Left lung (tissue), 4 donors: ENCODE measurements at regions not wholly inside any gene's neighbourhood (a gene's known extent, or its start where the extent isn't known, plus 50 kb on each side); places are given as distances from the start of the nearest gene placed in this dataset.

Source experiments
- ATAC-seq: fragments of 200-7000 bp; cut with Tn5 transposase; one replicate; pipeline ENCODE4 v1.9.1; 2020; ENCODE audit warnings: moderate library complexity
- DNase-seq, 4 donors: peaks; one replicate each; pipeline ENCODE4 v3.0.0-alpha.2; 2013 to 2020
- H3K27ac ChIP-seq, 2 donors: fragments of 200-600 bp; sonication (generic) in 1 of 2; one replicate each; pipeline versions ENCODE4 v1.5.0 to v1.8.0; 2020 to 2021
- H3K27me3 ChIP-seq, 2 donors: fragments of 200-600 bp; sonication (generic) in 1 of 2; one replicate each; pipeline versions ENCODE4 v1.5.0 to v1.8.0; 2020 to 2021
- H3K36me3 ChIP-seq, 2 donors: fragments of 200-600 bp; sonication (generic) in 1 of 2; one replicate each; pipeline versions ENCODE4 v1.5.0 to v1.8.0; 2020 to 2021
- H3K4me1 ChIP-seq, 2 donors: fragments of 200-600 bp; one replicate each; pipeline ENCODE4 v1.8.0; 2021
- H3K4me3 ChIP-seq, 2 donors: fragments of 200-600 bp; sonication (generic) in 1 of 2; one replicate each; pipeline versions ENCODE4 v1.5.0 to v1.8.0; 2020 to 2021; ENCODE audit warnings: mild to moderate bottlenecking in 1 of 2
- H3K9me3 ChIP-seq, 2 donors: fragments of 200-600 bp; sonication (generic) in 1 of 2; one replicate each; pipeline versions ENCODE4 v1.5.0 to v1.8.0; 2020 to 2021
- CTCF ChIP-seq, 2 donors: fragments of 200-600 bp; sonication (generic) in 1 of 2; IDR thresholded peaks; one replicate each; pipeline versions ENCODE4 v1.5.0 to v1.8.0; 2021; ENCODE audit warnings: antibody characterized with exemption in 2 of 2
- intact Hi-C, 2 donors: fragments of 100-400 bp; cut with DNase I; formaldehyde crosslinking; loops; one replicate each; pipeline versions ENCODE4 v1.11.2 to v1.14.2; 2022
- donor health status: DM: no; HTN: yes; CAD: no.
- donor health status: DM: no; HTN: no; CAD: no.

DNA sequence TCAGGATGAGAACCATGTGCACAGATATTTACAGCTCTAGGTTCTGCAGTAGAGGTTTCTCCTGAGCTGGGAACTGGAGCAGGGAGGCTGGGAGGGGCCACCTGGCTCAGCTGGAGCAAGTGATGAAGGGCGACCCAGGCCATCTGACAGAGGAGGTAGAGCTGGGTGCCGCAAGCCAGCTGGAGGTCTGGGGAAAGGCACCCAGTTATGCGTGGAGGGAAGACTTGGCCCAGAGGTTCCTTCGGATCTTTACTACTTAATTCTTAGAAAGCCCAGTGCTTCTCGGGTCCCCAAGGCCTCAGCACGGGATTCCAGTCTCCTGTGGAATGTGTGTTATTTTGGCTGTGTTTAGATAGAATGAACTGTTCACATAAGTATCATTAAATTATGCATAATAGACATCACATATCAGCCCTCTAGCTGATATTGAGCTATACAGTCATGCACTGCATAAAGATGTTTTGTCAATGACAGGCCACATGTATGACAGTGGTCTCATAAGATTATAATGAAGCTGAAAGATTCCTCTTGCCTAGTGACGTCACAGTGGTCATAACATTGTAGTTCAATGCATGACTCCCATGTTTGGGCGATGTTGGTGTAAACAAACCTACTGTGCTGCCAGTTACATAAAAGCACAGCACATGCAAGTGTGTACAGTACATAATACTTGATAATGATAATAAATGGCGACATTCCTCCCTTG lies 245.1 kb downstream of the RHOU start:
- Histone ChIP-seq H3K27me3 (no peaks in the 10 kb centered on the region), H3K9me3 (no peaks in the 10 kb centered on the region), H3K27ac (no peak overlapping the region), H3K4me1 (peaks cover 4 to 26% of the 10 kb centered on the region in 2 donors), H3K36me3 (no peaks in the 10 kb centered on the region), H3K4me3 (no peak overlapping the region)
- TF ChIP-seq CTCF (IDR thresholded peaks at IDR 0.05): no peak
- no peak for DNase-seq
- ATAC-seq: no peak
- intact Hi-C loops: no loop called here

DNA sequence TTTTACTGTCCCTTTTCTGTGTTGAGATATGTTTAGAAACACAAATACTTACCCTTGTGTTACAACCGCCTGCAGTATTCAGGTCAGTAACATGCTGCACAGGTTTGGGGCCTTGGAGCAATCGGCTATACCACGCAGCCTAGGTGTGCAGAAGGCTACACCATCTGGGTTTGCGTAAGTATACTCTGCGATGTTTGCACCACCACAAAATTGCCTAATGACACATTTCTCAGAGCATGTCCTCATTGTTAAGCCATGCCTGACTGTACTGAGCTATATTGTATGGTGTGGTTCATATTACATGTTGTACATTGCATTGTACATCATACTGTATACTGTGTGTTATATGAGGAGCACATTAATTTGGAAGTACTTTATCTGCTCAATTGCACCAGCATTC lies 247.4 kb downstream of the RHOU start:
- intact Hi-C loops: no loop called here
- Histone ChIP-seq H3K36me3 (no peaks in the 10 kb centered on the region), H3K4me1 (peaks cover 9 to 45% of the 10 kb centered on the region in 2 donors), H3K27me3 (no peaks in the 10 kb centered on the region), H3K9me3 (no peaks in the 10 kb centered on the region), H3K4me3 (no peak overlapping the region), H3K27ac (peak overlapping the region in 1 of 2 donors; percentile 55)
- TF ChIP-seq CTCF (IDR thresholded peaks at IDR 0.05): no peak
- no peak for ATAC-seq
- no peak for DNase-seq

- intact Hi-C loops: no loop called here
- DNase-seq: no peak
- H3K4me1 ChIP-seq: peaks cover 8 to 47% of the 10 kb centered on the region in 2 donors
- H3K27ac ChIP-seq: peak overlapping the region in 1 of 2 donors; percentile 55
- H3K27me3 ChIP-seq: no peaks in the 10 kb centered on the region
- TF ChIP-seq CTCF (IDR thresholded peaks at IDR 0.05): no peak
- no peak overlapping the region for H3K4me3 ChIP-seq
- no peaks in the 10 kb centered on the region for H3K9me3 ChIP-seq
- H3K36me3 ChIP-seq: no peaks in the 10 kb centered on the region
- no peak for ATAC-seq
Observed at GRCh38 chr1:228983231-228983660, 248.0 kb downstream of the RHOU start.

DNA sequence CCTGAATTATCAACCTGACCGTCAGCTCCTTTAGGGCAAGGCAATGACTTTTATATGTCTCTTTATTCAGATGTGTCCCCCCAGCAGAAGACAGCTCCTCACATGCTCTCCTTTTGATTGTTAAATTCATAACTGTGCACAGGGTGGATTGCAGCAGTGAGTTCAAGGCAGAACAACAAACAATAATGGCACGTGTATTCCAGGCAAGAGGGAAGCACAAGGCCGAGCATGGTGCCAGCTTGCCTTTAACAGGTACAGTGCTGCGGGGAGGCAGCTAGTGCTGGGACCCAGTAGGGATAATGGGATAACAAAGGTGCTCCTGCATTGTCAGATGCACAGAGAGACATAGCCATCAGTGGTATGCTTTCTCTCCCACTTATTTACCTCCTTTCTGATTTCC lies 248.4 kb downstream of the RHOU start:
- ATAC-seq (no peak), DNase-seq (no peak)
- Histone ChIP-seq H3K4me3 (no peak overlapping the region), H3K27ac (peak overlapping the region in 1 of 2 donors; percentile 55), H3K9me3 (no peaks in the 10 kb centered on the region), H3K4me1 (peaks cover 5 to 43% of the 10 kb centered on the region in 2 donors), H3K36me3 (no peaks in the 10 kb centered on the region), H3K27me3 (no peaks in the 10 kb centered on the region)
- no peak for TF ChIP-seq CTCF (IDR thresholded peaks at IDR 0.05)
- intact Hi-C loops: no loop called here

DNA sequence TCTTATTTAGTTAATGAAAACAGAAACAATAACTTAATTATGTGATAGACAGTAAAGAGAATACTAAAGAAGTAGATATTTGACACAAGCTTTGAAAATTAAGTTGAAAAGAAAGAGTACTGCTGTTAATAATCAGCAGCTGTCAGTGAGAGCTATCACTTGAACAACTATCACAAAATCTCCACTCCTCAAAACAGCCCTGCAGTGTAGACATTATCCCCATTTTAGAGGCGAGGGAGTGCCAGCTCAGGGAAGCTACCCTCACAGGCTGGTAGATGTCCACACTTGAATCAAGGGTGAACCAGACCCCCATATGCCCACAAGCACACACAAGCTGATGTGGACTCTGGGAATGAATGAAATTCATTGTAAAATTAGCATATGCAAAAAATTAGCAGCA lies 248.8 kb downstream of the RHOU start:
- intact Hi-C loops: no loop called here

More for the DNA sequence above, 248.8 kb downstream of the RHOU start:
- Histone ChIP-seq H3K4me3 (no peak overlapping the region), H3K36me3 (no peaks in the 10 kb centered on the region), H3K4me1 (peaks cover 5 to 40% of the 10 kb centered on the region in 2 donors), H3K9me3 (no peaks in the 10 kb centered on the region), H3K27ac (peak overlapping the region in 1 of 2 donors; percentile 55), H3K27me3 (no peaks in the 10 kb centered on the region)
- DNase-seq (no peak), ATAC-seq (no peak)
- TF ChIP-seq CTCF (IDR thresholded peaks at IDR 0.05): no peak
